Esophagus squamous epithelium (tissue), 5 donors: ENCODE measurements at regions not wholly inside any gene's neighbourhood (a gene's known extent, or its start where the extent isn't known, plus 50 kb on each side); places are given as distances from the start of the nearest gene placed in this dataset.

ENCODE experiments used
- DNase-seq: peaks from one replicate; lab custom pipeline; 2025; lab: John Stamatoyannopoulos, UW
- H3K27ac ChIP-seq, 4 donors: fragments of 200-600 bp; sonication (generic); one replicate each; pipeline ENCODE4 v1.5.1; 2016 to 2019; ENCODE audit warnings: mild to moderate bottlenecking in 1 of 4
- H3K27me3 ChIP-seq, 4 donors: fragments of 200-600 bp; sonication (generic); 1 replicate in 3 of 4; 2 replicates in 1 of 4; pipeline versions ENCODE4 v1.5.1 to v1.6.0; 2017 to 2021; ENCODE audit warnings: antibody characterized with exemption in 1 of 4
- H3K36me3 ChIP-seq, 3 donors: fragments of 200-600 bp; sonication (generic); one replicate each; pipeline ENCODE4 v1.5.1; 2016 to 2019
- H3K4me1 ChIP-seq, 3 donors: fragments of 200-600 bp; sonication (generic); one replicate each; pipeline ENCODE4 v1.5.1; 2017 to 2019
- H3K4me3 ChIP-seq, 4 donors: fragments of 200-600 bp; sonication (generic); 1 replicate in 3 of 4; 2 replicates in 1 of 4; pipeline ENCODE4 v1.5.1; 2016 to 2019; ENCODE audit warnings: mild to moderate bottlenecking in 2 of 4, moderate library complexity in 1 of 4
- H3K9me3 ChIP-seq, 3 donors: fragments of 200-600 bp; sonication (generic); one replicate each; pipeline ENCODE4 v1.5.1; 2016 to 2019
- CTCF ChIP-seq, 6 experiments: fragments of 450-650 bp in 4 of 6; fragments of 200-600 bp in 2 of 6; sonication (generic) in 2 of 6; IDR thresholded peaks; one replicate each; pipeline ENCODE4 v1.5.1; 2016 to 2019; ENCODE audit warnings: antibody characterized with exemption in 6 of 6, mild to moderate bottlenecking in 4 of 6, moderate library complexity in 4 of 6
- POLR2A ChIP-seq, 4 donors: fragments of 450-650 bp; IDR thresholded peaks; one replicate each; pipeline ENCODE4 v1.6.1; 2017; ENCODE audit warnings: antibody characterized with exemption in 4 of 4, mild to moderate bottlenecking in 4 of 4, moderate library complexity in 3 of 4
- WGBS, 2 donors: methylation state at CpG; one replicate each; pipeline ENCODE4 v1.1.5; 2018; 5-methylcytosine and 5-hydroxymethylcytosine counted together
- intact Hi-C: fragments of 100-400 bp; cut with DNase I; formaldehyde crosslinking; loops from one replicate; pipeline ENCODE4 v1.15.0; 2022
- donor health status: DM: yes; HTN: yes; CAD: no.

GRCh38 chr18:46392576-46392975 lies 264.4 kb downstream of the LOXHD1 start:
- Histone ChIP-seq H3K27me3 (no peaks in the 10 kb centered on the region), H3K36me3 (no peaks in the 10 kb centered on the region), H3K27ac (no peak overlapping the region), H3K4me3 (no peak overlapping the region), H3K9me3 (no peaks in the 10 kb centered on the region), H3K4me1 (peaks cover 0 to 31% (median 12%) of the 10 kb centered on the region in 3 donors)
- intact Hi-C loops: no loop called here
- no peak for TF ChIP-seq POLR2A (IDR thresholded peaks at IDR 0.05)
- TF ChIP-seq CTCF (IDR thresholded peaks at IDR 0.05): no peak
- no peak for DNase-seq
- WGBS, 2 donors: no CpG with 5 or more reads among the region's 9 CpGs

DNA sequence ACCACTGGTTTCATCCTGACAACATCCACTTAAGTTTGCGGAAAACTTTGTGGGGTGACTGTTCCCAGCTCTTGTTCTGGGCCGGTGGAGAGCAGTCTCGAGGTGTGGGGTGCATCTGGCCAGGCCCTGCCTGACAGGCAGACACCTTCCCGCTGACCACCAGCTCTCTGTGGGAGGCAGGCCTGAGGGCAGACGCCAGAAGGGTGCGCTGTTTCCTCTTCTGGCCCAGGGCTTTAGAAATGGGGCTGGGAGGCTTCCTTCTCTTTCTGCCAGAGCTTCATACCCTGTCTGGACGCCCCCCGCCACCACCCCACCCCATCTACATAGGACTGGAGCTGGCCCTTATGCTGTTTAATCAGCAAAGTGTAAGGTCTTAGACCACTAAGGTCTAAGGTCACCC lies 263.8 kb downstream of the LOXHD1 start:
- WGBS, 2 donors: 86 to 94% methylated on average over 3 to 5 of the region's 8 CpGs
- no peak overlapping the region for H3K27ac ChIP-seq
- H3K36me3 ChIP-seq: no peaks in the 10 kb centered on the region
- no peaks in the 10 kb centered on the region for H3K9me3 ChIP-seq
- H3K4me1 ChIP-seq: peaks cover 0 to 24% (median 6%) of the 10 kb centered on the region in 3 donors
- TF ChIP-seq CTCF (IDR thresholded peaks at IDR 0.05): no peak
- TF ChIP-seq POLR2A (IDR thresholded peaks at IDR 0.05): no peak
- DNase-seq: no peak
- H3K4me3 ChIP-seq: no peak overlapping the region
- intact Hi-C loops: no loop called here
- no peaks in the 10 kb centered on the region for H3K27me3 ChIP-seq

- H3K27me3 ChIP-seq: no peaks in the 10 kb centered on the region
- TF ChIP-seq CTCF (IDR thresholded peaks at IDR 0.05): no peak
- no peak for TF ChIP-seq POLR2A (IDR thresholded peaks at IDR 0.05)
- H3K36me3 ChIP-seq: no peaks in the 10 kb centered on the region
- DNase-seq: no peak
- no peak overlapping the region for H3K27ac ChIP-seq
- H3K4me3 ChIP-seq: no peak overlapping the region
- no peaks in the 10 kb centered on the region for H3K9me3 ChIP-seq
- H3K4me1 ChIP-seq: peaks cover 0 to 17% (median 4%) of the 10 kb centered on the region in 3 donors
- intact Hi-C loops: no loop called here
- 79 to 80% methylated on average over 4 to 5 of the region's 6 CpGs for WGBS, 2 donors
Measured at GRCh38 chr18:46393961-46394360, 263.1 kb downstream of the LOXHD1 start.

- WGBS, 2 donors: 95 to 100% methylated on average over 3 to 4 of the region's 4 CpGs
- H3K9me3 ChIP-seq: no peaks in the 10 kb centered on the region
- H3K4me1 ChIP-seq: no peaks in the 10 kb centered on the region
- intact Hi-C loops: no loop called here
- H3K27ac ChIP-seq: no peak overlapping the region
- no peak overlapping the region for H3K4me3 ChIP-seq
- no peaks in the 10 kb centered on the region for H3K27me3 ChIP-seq
- no peak for TF ChIP-seq POLR2A (IDR thresholded peaks at IDR 0.05)
- no peak for TF ChIP-seq CTCF (IDR thresholded peaks at IDR 0.05)
- H3K36me3 ChIP-seq: no peaks in the 10 kb centered on the region
- DNase-seq: no peak
Measured at GRCh38 chr18:46395795-46396194, 261.2 kb downstream of the LOXHD1 start.

- Histone ChIP-seq H3K27me3 (no peaks in the 10 kb centered on the region), H3K9me3 (no peaks in the 10 kb centered on the region), H3K36me3 (no peaks in the 10 kb centered on the region), H3K4me3 (no peak overlapping the region), H3K4me1 (no peaks in the 10 kb centered on the region), H3K27ac (no peak overlapping the region)
- TF ChIP-seq POLR2A (IDR thresholded peaks at IDR 0.05) (no peak), CTCF (IDR thresholded peaks at IDR 0.05) (no peak)
- DNase-seq: no peak
- intact Hi-C loops: no loop called here
Measured at GRCh38 chr18:46397174-46397573, 259.8 kb downstream of the LOXHD1 start.
